Cardiac muscle cell (in vitro differentiated cells and primary cell): ENCODE measurements at regions not wholly inside any gene's neighbourhood (a gene's known extent, or its start where the extent isn't known, plus 50 kb on each side); places are given as distances from the start of the nearest gene placed in this dataset.
"Not testable (repeated sequence)": the region's sequence is repeated elsewhere in the genome, so short reads cannot be mapped to it uniquely, and the experiment has no call there.

ENCODE experiments used
- DNase-seq, 2 donors: peaks; one replicate each; pipeline versions ENCODE4 v3.0.0 to v3.0.0-alpha.2; 2010 to 2017; ENCODE audit warnings: low read depth in 1 of 2, low spot score in 1 of 2
- H3K27ac ChIP-seq: fragments of 200-600 bp; sonication (generic); 2 replicates; pipeline ENCODE4 v1.5.1; 2016
- H3K27me3 ChIP-seq: fragments of 200-600 bp; sonication (generic); 2 replicates; pipeline ENCODE4 v1.6.0; 2016; ENCODE audit warnings: control low read depth
- H3K36me3 ChIP-seq: fragments of 200-600 bp; sonication (generic); 2 replicates; pipeline ENCODE4 v1.5.1; 2016; ENCODE audit warnings: control low read depth
- H3K4me1 ChIP-seq: fragments of 200-600 bp; sonication (generic); 2 replicates; pipeline ENCODE4 v1.8.1; 2017; ENCODE audit warnings: low read depth, mild to moderate bottlenecking, mixed run types
- H3K4me3 ChIP-seq: fragments of 200-600 bp; sonication (generic); 2 replicates; pipeline ENCODE4 v1.5.1; 2016; ENCODE audit warnings: mild to moderate bottlenecking
- H3K9me3 ChIP-seq: fragments of 200-600 bp; sonication (generic); 2 replicates; pipeline ENCODE4 v1.5.1; 2017; ENCODE audit warnings: low read depth, mild to moderate bottlenecking, control low read depth
- CTCF ChIP-seq: IDR thresholded peaks from 2 replicates; pipeline ENCODE4 v1.5.1; 2012; ENCODE audit warnings: low read depth, mild to moderate bottlenecking, low read length

- H3K4me1 ChIP-seq: no peaks in the 10 kb centered on the region
- no peak overlapping the region for H3K27ac ChIP-seq
- no peaks in the 10 kb centered on the region for H3K36me3 ChIP-seq
- DNase-seq: peak in 1 of 2 donors; percentile 64
- no peaks in the 10 kb centered on the region for H3K27me3 ChIP-seq
- H3K4me3 ChIP-seq: no peak overlapping the region
- TF ChIP-seq CTCF: no peak
- H3K9me3 ChIP-seq: no peaks in the 10 kb centered on the region
Observed at GRCh38 chr1:198416296-198416695, 124.2 kb downstream of the ATP6V1G3 start.

GRCh38 chr1:198411240-198411639 lies 129.2 kb downstream of the ATP6V1G3 start:
- no peaks in the 10 kb centered on the region for H3K27me3 ChIP-seq

DNA sequence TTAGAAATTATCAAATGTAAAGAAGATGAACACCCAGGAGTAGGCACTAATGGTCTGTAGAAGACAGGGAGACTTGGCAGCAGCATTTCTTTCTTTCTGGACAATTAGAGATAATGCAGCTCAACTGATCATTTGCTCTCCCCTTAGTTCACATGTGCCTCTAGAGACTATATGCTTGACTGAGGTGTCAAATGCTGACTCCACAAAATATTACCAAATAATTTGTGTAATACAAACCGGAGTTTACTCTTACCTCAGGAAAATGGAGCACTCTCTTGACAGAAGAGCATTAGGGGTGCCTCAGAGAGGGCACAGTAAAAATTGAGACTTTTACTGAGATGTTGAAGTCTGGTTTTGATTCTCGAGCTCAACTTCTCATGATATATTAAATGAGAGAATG lies 131.8 kb downstream of the ATP6V1G3 start:
- Histone ChIP-seq H3K4me1 (no peaks in the 10 kb centered on the region), H3K27ac (no peak overlapping the region), H3K4me3 (no peak overlapping the region), H3K27me3 (no peaks in the 10 kb centered on the region), H3K36me3 (no peaks in the 10 kb centered on the region), H3K9me3 (no peaks in the 10 kb centered on the region)
- TF ChIP-seq CTCF: no peak
- no peak for DNase-seq

More at GRCh38 chr1:198411240-198411639, 129.2 kb downstream of the ATP6V1G3 start:
- Histone ChIP-seq H3K4me3 (no peak overlapping the region), H3K36me3 (no peaks in the 10 kb centered on the region), H3K27ac (no peak overlapping the region), H3K9me3 (no peaks in the 10 kb centered on the region), H3K4me1 (no peaks in the 10 kb centered on the region)
- DNase-seq: no peak
- TF ChIP-seq CTCF: no peak

- not testable (repeated sequence) for DNase-seq, H3K4me3 ChIP-seq, H3K27ac ChIP-seq, H3K9me3 ChIP-seq, H3K4me1 ChIP-seq, H3K27me3 ChIP-seq, H3K36me3 ChIP-seq
Observed at GRCh38 chr1:198404632-198405031, 135.8 kb downstream of the ATP6V1G3 start.

DNA sequence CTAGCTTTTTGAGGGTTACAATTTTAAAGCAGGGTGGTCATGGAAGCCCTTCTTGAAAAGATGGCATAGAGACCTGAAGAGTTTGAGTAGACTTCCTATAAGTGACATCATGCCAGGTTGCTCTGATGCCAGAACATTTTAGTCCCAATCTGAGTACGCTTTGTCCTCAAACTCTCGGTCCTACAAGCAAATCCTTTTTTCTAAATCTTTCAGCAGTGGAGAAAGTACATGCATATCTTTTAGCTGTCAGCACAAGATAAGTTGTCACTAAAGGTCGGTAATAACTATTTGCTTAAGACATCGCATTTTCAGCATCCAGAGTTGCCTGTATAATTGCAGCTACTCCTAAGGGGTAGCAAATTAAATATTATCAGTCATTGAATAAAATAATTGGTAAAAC lies 140.4 kb downstream of the ATP6V1G3 start:
- Histone ChIP-seq H3K4me3 (no peak overlapping the region), H3K27ac (no peak overlapping the region), H3K9me3 (no peaks in the 10 kb centered on the region), H3K4me1 (peaks cover 7% of the 10 kb centered on the region), H3K27me3 (peaks cover 3% of the 10 kb centered on the region), H3K36me3 (no peaks in the 10 kb centered on the region)
- DNase-seq: peak in 1 of 2 donors; percentile 20
- TF ChIP-seq CTCF: no peak

DNA sequence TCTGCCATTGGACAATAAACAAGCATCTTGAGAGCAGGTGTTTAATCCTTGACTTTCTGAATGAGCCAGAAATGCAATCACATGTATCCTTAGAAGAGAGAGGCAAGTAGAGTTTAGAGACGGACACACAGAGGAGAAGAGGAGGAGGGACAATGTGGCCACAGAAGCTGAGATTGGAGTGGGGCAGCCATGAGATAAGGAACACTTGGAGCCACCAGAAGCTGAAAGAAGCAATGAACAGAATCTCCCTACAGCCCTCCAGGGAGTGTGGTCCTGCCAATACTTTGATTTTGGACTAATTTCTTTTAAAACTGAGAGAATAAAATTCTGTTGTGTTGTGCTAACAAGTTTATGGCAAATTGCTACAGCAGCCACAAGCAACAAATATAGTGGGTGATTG lies 141.0 kb downstream of the ATP6V1G3 start:
- no peak for TF ChIP-seq CTCF
- H3K4me1 ChIP-seq: peaks cover 7% of the 10 kb centered on the region

More for the DNA sequence above, 141.0 kb downstream of the ATP6V1G3 start:
- H3K36me3 ChIP-seq: no peaks in the 10 kb centered on the region
- no peak for DNase-seq
- peaks cover 3% of the 10 kb centered on the region for H3K27me3 ChIP-seq
- no peak overlapping the region for H3K27ac ChIP-seq
- H3K9me3 ChIP-seq: no peaks in the 10 kb centered on the region
- H3K4me3 ChIP-seq: no peak overlapping the region
